OCI-LY7 (cell line): ENCODE measurements at regions not wholly inside any gene's neighbourhood (a gene's known extent, or its start where the extent isn't known, plus 50 kb on each side); places are given as distances from the start of the nearest gene placed in this dataset.

Source experiments
- BruUV-seq: library from RNA; stranded (reverse); fragments of 400-500 nt; replicated peaks from 2 replicates; lab custom pipeline; 2021; lab: Mats Ljungman, UMichigan
- CTCF ChIA-PET: fragments of 300-600 bp; sonication (Branson Sonifier 250); formaldehyde crosslinking; loops from one replicate; lab custom pipeline; 2022; ENCODE audit warnings: antibody characterized with exemption; ENCODE audit not compliant: unreplicated experiment; lab: Charles Lee
- POLR2A ChIA-PET: fragments of 300-600 bp; sonication (Branson Sonifier 250); formaldehyde crosslinking; loops from one replicate; lab custom pipeline; 2022; ENCODE audit warnings: antibody characterized with exemption; lab: Charles Lee
- DNase-seq: peaks from one replicate; pipeline ENCODE4 v3.0.0-alpha.2; 2015; ENCODE audit warnings: low spot score
- H2AFZ ChIP-seq: fragments of 200-600 bp; sonication (generic), shearing (Covaris generic); 2 replicates; pipeline ENCODE4 v1.6.1; 2014; ENCODE audit warnings: mild to moderate bottlenecking, antibody characterized with exemption, low read length, moderate library complexity
- H3K27ac ChIP-seq: fragments of 200-600 bp; sonication (generic); 2 replicates; pipeline ENCODE4 v1.5.1; 2014; ENCODE audit warnings: mixed run types, low read depth, mild to moderate bottlenecking, moderate library complexity, low read length, inconsistent platforms; ENCODE audit not compliant: poor library complexity, severe bottlenecking
- H3K36me3 ChIP-seq: fragments of 200-600 bp; sonication (generic); 2 replicates; pipeline ENCODE4 v1.6.1; 2014; ENCODE audit warnings: mild to moderate bottlenecking, antibody characterized with exemption, low read length, moderate library complexity, mixed read lengths; ENCODE audit not compliant: insufficient read depth
- H3K4me1 ChIP-seq: fragments of 200-600 bp; sonication (generic); 2 replicates; pipeline ENCODE4 v1.5.1; 2014; ENCODE audit warnings: mild to moderate bottlenecking, low read length; ENCODE audit not compliant: insufficient read depth, poor library complexity, severe bottlenecking
- H3K4me2 ChIP-seq: fragments of 200-600 bp; sonication (generic); 2 replicates; pipeline ENCODE4 v1.6.1; 2014; ENCODE audit warnings: mild to moderate bottlenecking, low read length
- H3K4me3 ChIP-seq: fragments of 200-600 bp; sonication (generic); 2 replicates; pipeline ENCODE4 v1.5.1; 2014; ENCODE audit warnings: mild to moderate bottlenecking, low read depth, low read length; ENCODE audit not compliant: poor library complexity, severe bottlenecking
- H3K79me2 ChIP-seq: fragments of 200-600 bp; sonication (generic); 2 replicates; pipeline ENCODE4 v1.6.1; 2016; ENCODE audit warnings: low read depth, mild to moderate bottlenecking, low read length, moderate library complexity, mixed read lengths; ENCODE audit not compliant: insufficient read depth
- H3K9me2 ChIP-seq: fragments of 200-600 bp; sonication (generic); 2 replicates; pipeline ENCODE4 v1.6.1; 2016; ENCODE audit warnings: mild to moderate bottlenecking, low read length, mixed read lengths; ENCODE audit not compliant: insufficient read depth
- H3K9me3 ChIP-seq: fragments of 200-600 bp; sonication (generic); 2 replicates; pipeline ENCODE4 v1.6.1; 2014; ENCODE audit warnings: mild to moderate bottlenecking, mixed run types, low read length, mixed read lengths
- H4K20me1 ChIP-seq: fragments of 200-600 bp; sonication (generic); 2 replicates; pipeline ENCODE4 v1.6.1; 2014; ENCODE audit warnings: mild to moderate bottlenecking, antibody characterized with exemption, low read length, moderate library complexity, mixed read lengths; ENCODE audit not compliant: insufficient read depth
- EZH2phosphoT487 ChIP-seq: fragments of 200-600 bp; sonication (generic); IDR thresholded peaks from 2 replicates; pipeline ENCODE4 v1.6.1; 2018; ENCODE audit warnings: low read depth, borderline replicate concordance, mild to moderate bottlenecking, mixed run types, antibody characterized with exemption, low read length, moderate library complexity, mixed read lengths
- intact Hi-C: fragments of 100-400 bp; cut with micrococcal nuclease; formaldehyde crosslinking; loops from one replicate; pipeline ENCODE4 v1.10.0; 2022; ENCODE audit not compliant: unreplicated experiment
- TF ChIP-seq, protein P1 (sequence below): fragments of 200-600 bp; sonication (generic); conservative IDR thresholded peaks from 2 replicates; pipeline ENCODE4 v1.5.1; 2014; ENCODE audit warnings: mild to moderate bottlenecking, antibody characterized with exemption, low read length, moderate library complexity, mixed read lengths

DNA sequence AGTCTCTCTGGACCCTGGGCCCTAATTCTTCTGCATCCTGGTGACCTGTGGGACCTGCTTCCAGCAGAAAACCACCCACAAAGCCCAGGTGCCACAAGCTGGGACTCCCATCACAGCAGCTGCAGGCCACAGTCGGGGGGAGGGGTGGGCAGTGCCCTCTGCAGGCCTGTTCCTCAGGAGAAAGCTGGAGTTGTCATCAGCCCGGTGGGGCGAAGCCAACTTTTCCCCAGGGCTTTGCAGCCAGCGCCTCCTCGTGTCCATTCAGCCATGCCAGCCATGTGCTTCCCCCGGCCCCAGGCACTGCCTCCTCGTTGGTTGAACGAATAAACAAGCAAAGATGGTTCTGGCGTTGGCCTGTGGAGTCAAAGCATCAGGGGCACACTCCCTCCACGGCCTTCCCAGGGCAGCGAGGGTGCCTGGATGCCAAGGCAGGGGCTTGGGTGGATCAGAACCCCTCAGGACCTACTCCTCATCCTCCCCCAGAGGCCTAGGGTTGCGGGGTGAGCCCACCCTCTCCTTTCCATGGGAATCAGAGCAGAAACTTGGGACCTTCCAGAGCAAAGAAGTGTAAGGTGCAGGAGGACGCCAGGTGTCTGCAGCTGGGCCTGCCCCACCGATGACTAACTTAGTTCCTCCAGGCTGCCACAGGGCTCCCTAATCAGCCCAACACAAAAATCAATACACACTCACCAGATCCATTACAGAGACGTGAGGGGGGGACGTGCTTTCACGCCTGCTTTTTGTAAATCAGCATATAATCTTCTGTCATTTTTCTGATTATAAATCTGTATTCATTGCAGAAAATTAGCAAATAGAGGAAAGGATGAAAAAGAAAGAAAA is 75.7 kb upstream of the RAB6C start:
- BruUV-seq: no TSS peak
- DNase-seq: peak; percentile 9
- ChIA-PET CTCF (no interaction called here), POLR2A (interaction anchor here (0.6 kb wide), 1 partner anchor 331 kb away, joined by 3 read pairs; no protein-coding TSS in a partner anchor)
- Histone ChIP-seq H3K9me2 (no peaks in the 10 kb centered on the region), H3K9me3 (no peaks in the 10 kb centered on the region), H4K20me1 (no peaks in the 10 kb centered on the region), H3K36me3 (no peaks in the 10 kb centered on the region), H3K4me2 (no peak overlapping the region), H3K27ac (no peak overlapping the region), H3K79me2 (no peaks in the 10 kb centered on the region), H2AFZ (no peak overlapping the region), H3K4me1 (no peaks in the 10 kb centered on the region), H3K4me3 (no peak overlapping the region)
- intact Hi-C loops: no loop called here
- TF ChIP-seq EZH2phosphoT487: no peak
- TF ChIP-seq, protein P1, sequence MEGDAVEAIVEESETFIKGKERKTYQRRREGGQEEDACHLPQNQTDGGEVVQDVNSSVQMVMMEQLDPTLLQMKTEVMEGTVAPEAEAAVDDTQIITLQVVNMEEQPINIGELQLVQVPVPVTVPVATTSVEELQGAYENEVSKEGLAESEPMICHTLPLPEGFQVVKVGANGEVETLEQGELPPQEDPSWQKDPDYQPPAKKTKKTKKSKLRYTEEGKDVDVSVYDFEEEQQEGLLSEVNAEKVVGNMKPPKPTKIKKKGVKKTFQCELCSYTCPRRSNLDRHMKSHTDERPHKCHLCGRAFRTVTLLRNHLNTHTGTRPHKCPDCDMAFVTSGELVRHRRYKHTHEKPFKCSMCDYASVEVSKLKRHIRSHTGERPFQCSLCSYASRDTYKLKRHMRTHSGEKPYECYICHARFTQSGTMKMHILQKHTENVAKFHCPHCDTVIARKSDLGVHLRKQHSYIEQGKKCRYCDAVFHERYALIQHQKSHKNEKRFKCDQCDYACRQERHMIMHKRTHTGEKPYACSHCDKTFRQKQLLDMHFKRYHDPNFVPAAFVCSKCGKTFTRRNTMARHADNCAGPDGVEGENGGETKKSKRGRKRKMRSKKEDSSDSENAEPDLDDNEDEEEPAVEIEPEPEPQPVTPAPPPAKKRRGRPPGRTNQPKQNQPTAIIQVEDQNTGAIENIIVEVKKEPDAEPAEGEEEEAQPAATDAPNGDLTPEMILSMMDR: no peak

DNA sequence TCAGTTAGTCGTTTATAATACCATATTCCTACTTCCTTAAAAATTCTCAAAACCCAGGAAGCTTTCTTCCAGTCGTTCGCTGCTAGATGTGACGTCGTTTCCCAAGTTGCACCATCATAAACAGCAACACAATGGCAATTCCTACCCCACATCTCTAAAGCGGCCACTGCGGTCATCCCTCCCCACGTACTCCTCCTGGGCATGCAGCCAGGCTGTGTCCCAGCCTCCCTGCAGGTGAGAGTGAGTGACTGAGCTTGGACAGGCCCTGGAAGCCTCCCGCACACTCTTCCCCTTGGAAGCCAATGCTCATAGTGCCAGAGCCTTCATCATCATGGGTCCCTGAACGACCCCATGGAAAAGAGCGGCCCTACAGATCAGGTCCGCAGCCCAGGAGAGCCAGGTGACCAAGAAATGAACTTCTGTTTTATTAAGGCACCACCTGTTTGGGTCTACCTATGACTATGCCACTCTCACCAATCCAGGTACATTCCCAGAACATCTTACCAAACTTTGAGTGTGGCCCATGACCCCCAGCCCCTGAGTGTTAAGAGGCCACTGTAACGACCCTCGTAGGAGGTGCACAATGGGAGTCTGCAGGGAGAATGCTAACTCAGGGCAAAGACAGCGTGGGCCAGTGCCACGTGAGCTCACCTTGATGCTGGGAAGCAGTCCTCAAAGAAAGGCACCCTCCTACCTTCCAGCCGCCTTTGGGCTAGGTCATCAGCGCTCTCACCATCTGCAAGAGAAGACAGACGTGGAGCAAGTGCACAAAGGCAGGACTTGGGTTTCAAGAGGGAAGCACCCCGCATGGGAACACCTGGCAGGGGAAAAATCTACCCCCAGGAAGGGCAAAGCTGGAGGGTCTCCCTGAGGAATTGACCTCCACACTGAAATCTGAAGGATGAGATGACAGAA is 74.7 kb upstream of the RAB6C start:
- BruUV-seq: no TSS peak
- ChIA-PET CTCF (no interaction called here), POLR2A (interaction anchor here (0.6 kb wide), 1 partner anchor 330 kb away, joined by 3 read pairs; no protein-coding TSS in a partner anchor)

More for the DNA sequence above, 74.7 kb upstream of the RAB6C start:
- DNase-seq: no peak
- Histone ChIP-seq H3K27ac (no peak overlapping the region), H3K9me3 (no peaks in the 10 kb centered on the region), H3K4me2 (no peak overlapping the region), H3K4me1 (no peaks in the 10 kb centered on the region), H4K20me1 (no peaks in the 10 kb centered on the region), H3K36me3 (no peaks in the 10 kb centered on the region), H2AFZ (no peak overlapping the region), H3K9me2 (no peaks in the 10 kb centered on the region), H3K79me2 (no peaks in the 10 kb centered on the region), H3K4me3 (no peak overlapping the region)
- intact Hi-C loops: no loop called here
- no peak for TF ChIP-seq EZH2phosphoT487
- TF ChIP-seq, protein P1: no peak
